HL-60/S4 (cell line): ENCODE measurements at regions not wholly inside any gene's neighbourhood (a gene's known extent, or its start where the extent isn't known, plus 50 kb on each side); places are given as distances from the start of the nearest gene placed in this dataset.
"Not testable (repeated sequence)": the region's sequence is repeated elsewhere in the genome, so short reads cannot be mapped to it uniquely, and the experiment has no call there.

ENCODE experiments used
- in situ Hi-C: fragments of 300-500 bp; cut with MboI; formaldehyde crosslinking; loops from 2 replicates; pipeline ENCODE4 v1.14.3; 2022; ENCODE audit warnings: low sequenced_read_pairs

DNA sequence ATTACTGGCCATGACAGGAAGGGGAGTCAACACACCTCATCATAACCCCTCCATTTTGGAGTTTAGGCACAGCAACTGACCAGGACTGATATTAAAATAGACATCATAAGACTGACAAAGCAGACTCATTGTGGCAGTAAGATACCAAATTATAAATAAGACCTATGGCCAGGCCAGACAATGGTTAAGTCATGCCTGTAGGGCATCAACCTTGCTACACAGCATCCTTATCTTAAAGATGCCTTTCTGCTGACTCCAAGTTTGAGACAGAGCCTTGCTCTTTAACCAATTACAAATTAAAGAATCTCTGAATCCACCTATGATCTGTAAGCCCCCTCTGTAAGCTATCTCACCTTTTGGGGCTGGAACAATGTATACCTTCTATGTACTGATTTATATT is 65.5 kb downstream of the VCX2 start:
- in situ Hi-C loops = no loop called here

DNA sequence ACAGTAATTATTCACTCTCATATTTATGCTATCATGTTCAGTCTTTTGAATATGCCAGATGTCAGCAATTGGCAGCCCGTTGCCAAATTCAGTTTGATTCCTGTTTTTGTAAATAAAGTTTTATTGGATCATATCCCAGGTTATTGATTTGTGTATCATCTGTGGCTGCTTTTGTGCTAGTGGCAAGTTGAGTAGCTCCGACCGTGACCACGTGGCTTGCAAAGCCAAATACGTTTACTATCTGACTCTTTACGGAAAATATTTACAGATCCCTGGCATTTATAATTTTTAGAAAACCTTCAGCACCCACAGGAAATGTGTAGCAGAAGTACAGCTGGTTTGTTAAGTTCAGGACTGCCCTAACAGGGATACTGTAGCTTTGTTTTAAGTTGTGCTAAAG is 67.4 kb downstream of the VCX2 start:
- in situ Hi-C loops = no loop called here

DNA sequence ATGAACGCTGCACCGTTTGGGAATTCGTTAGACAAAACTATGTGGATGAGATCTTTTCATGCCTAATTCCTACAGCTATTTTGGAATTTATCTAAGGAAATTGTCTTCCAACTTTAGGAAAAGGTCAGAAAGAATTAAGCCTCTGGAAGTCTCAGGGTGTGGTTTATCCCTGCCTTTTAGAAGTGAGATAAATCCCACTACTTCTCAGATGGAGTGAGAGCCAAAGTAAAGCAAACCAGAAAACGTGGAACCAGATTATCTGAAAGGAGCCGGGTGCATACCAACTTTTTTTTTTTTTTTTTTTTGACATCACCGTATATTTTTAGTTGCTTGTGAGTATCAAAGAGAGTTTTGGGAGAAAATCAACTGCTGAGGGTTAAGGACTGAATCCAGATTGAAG is 79.6 kb downstream of the VCX2 start:
- in situ Hi-C loops = no loop called here

DNA sequence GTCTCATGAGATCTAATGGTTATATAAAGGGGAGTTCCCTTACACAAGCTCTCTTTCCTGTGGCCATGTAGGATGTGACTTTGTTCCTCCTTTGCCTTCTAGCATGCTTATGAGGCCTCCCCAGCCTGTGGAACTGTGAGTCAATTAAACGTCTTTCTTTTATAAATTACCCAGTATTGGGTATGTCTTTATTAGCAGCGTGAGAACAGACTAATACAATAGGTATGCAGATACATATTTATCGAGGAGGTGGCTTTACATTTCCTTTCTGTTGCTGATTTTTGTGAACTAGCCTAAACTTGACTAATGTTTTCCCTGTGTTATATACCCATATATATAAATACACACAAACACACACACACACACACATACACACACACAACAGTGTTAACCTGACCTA is 80.2 kb downstream of the VCX2 start:
- in situ Hi-C loops = no loop called here

DNA sequence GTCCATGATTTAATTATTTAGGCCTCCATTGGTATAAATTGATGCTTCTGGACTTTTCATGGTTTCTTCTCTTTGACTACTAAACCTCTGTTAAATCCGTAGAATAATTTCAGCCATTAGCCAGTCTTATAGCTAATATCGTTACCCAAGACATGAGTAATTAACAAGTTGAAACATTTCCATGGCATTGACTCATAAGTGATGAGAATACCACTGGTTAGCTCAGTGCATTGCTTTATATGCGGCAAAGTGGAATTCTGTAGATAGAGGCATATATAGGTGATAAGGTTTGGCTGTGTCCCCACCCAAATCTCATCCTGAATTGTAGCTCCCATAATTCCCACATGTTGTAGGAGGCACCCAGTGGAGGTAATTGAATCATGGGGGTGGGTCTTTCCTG is 80.6 kb downstream of the VCX2 start:
- in situ Hi-C loops = no loop called here

DNA sequence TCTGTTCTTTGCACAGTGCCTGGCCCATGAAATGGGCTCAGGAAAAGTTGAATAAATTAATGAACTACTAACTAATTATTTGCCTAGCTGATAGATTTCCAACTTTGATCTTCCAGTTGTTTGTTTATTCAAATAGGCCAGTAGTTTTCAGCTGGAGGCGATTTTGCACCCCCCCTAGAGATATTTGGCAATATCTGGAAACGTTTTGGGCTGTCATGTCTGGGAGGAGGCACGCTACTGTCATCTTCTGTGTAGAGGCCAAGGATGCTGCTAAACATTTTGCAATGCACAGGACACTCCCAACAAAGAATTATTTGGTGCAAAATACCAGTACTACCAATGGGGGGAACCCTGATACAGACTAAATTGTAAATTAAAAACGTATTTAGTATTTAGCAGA is 81.9 kb downstream of the VCX2 start:
- in situ Hi-C loops = no loop called here

DNA sequence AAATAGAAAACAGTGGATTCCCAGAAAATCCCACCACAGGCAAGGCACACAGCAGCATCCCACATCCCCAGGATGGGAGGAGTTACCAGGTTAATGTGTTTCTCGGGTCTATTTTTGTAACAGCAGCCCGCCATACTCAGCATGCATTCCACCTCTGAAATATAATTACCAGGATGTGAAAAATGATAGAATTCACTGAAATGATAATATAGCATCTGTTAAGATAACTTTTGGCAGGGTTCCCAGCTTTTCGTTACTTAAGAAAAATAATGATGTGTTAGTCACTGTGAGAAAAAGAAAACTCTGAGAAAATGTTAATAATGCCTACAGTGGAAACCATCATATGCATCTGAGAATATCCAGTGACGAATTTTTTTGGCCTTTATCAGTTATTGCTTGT is 87.1 kb downstream of the VCX2 start:
- in situ Hi-C loops = no loop called here

DNA sequence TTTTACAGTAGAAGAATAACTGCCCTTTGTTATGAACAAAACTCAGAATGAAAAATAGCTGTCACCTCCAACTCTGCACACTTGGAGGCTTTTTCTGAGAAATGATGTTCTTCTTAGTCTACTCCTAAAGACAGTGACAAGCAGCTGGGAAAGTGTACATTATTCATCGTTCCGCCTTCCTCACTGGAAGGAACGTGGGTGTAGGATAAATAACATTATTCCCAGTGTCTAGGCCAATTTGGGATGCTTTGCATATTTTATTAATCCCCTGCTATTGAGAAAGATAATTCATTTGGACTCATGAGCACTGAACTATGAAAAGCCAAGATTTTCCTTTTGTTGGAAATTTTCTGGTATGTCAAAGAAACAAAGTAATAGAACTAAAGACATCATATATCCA is 87.8 kb downstream of the VCX2 start:
- in situ Hi-C loops = no loop called here

DNA sequence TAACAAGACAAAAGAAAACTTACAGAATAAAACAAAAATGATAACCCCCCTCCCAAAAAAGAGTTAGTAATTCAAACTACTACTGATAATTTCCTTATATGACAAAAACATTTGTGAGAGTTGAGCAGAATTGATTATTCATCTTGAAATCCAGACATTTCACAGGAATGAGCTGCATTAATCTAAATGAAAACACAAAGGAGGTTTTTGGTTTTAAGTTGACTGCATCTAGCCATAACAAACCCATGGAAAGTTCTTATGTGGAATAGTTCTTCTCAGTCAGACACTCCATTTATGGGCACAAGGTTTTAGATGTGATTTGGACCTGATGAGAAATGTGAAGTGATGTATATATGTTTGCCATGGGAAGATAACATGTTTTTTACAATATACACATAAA is 95.4 kb downstream of the VCX2 start:
- in situ Hi-C loops = no loop called here

DNA sequence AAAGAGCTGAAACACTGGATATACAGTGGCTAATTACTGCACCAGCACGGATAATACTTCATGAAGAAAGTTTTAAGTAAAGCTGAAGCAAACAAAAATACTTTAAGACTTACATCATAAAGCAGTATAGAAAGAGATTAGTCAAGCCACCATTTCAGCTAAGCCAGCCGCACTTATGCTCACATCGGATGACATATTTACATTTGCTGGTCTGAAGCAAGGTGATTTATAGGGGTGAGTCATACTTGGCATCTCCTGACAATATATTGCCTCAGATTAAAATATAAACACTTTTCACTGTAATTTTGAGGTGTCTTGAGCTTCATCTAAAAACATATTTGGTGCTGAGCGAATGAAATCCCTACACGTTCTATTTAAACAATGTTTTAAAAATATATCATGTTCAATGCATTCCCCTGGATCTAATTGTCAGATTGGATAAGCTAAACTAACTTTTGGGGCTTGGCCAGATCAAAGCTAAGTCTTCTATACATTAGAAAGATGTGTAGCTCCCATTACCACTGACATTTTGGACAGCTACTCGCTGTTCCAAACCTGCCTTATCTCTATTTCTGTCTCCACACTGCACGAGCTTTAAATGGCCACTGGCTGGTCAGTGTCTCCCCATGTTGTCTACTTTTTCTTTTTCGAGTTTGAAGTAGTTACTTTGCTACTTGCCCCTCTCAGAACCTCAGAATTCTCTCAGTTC is 103.2 kb downstream of the VCX2 start:
- in situ Hi-C loops = no loop called here

DNA sequence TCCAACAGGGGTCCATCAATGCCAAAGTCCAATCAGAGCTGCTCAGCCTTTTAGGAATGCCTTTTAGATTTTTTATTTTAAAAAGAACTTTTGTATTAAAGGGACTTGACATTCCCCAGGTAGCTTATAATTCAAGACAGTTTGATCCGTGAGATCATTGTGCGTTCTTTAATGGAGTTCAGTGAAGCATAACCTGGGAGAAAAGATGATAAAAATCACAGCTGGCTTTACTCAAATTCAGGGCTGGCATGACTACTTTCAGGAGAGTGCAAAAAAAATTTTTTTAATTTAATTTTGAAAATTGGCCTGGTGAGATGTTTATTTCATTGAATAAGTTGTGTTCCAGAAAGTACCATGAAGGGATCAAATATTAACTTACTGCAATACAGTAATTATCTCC is 118.2 kb downstream of the VCX2 start:
- in situ Hi-C loops = no loop called here

DNA sequence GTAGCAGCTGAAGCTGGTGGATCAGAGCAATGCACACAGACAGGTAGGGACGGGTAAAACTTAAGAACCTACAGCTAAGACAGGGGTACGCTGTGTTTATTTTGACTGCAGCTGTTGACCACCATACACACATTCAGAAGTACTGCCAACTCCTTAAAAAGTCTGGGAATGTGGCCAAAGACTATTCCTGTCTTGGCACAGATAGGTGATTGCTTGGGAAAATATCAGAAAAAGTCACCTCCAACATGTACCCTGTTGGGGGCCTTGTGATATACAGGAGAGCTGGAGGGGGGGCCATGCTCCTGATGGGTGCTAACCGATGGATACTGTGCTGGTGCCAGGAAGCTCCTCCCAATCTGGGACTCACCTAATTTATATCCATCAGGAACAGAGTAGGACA is 121.2 kb downstream of the VCX2 start:
- in situ Hi-C loops = no loop called here

DNA sequence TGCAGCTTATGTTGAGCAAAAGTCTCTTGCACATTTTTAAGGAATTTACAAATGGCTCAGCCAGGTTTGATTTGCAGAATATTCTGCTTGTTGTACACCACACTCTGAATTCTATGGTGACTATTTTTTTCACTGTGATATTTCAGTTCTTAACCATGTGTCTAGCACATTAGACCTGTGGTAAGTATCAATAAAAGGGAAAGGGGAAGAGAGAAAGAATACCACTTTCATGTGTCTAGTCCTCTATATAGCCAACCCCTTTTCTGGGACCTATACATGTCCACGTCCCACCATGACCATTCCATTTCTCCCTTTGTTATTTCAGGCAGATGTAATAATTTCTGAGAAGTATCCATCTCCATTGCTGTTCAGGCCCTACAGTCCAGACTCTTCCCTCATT is 121.3 kb upstream of the PNPLA4 start:
- in situ Hi-C loops = no loop called here

DNA sequence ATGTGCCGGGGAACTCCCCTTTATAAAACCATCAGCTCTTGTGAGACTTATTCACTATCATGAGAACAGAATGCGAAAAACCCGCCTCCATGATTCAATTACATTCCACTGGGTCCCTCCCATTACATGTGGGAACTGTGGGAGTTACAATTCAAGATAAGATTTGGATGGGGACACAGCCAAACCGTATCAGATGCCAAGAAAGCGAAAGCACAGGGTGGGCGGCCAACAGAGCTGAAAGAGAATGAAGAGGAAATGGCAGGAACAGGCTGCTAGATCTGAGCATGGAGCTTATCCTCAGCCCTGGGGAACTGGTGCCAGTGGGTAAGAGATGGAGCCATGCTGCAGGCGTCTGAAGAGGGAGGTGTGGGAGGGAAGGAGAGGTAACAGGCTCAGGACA is 117.7 kb upstream of the PNPLA4 start:
- in situ Hi-C loops = no loop called here

DNA sequence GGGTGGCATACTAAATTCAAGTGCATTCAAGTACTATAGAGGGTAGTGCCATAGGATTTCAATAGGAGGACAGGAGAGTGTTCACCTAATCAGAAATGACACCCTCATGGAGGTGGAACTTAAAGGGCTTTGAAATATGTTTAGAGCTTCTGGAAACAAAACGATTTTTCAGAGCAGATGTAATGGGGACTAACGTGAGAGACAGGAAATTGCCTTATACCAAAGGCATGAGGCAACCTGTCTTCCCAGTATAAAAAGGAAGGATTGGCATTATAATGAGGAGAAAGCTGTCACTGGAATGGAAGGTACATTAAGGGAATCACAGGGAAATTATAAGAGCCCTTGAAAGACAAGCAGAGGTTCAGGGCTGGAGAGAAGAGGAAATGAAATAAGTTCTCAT is 116.3 kb upstream of the PNPLA4 start:
- in situ Hi-C loops = no loop called here

DNA sequence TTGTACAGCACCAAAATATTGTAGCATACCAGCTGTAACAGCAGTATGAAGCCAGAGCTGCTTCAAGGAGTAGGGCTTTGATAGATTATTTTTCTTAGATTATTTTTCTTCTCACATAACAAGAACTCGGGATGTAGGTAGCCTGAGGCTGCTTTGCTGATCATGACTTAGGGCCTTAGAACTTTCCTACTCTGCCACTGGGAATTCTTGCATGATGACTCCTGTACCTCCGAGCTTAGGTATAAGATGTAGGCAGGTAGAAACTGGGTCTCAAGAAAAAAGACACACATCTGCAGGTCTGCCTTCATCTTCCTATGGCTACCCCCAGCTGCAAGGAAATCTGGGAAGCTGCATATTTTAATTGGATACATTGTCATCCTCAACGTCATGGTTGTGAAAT is 115.9 kb upstream of the PNPLA4 start:
- in situ Hi-C loops = no loop called here

DNA sequence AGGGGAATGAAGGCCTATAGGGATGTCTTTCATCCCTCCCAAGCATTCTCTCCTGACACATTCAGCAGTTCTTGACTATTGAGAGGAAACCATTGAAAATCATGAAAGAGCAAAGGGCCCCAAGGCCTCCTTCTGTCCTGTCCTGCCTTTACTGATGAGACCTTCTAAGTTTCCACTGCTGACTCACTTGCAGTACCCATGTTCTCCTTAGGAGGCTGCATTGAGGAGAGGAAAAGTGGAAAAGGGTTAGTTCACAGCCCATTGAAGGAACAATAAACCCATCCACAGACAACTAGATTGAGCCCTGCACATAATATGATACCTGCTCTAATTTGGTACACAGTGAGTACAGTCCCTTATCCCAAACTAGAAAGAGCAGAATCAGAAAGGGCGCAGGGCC is 115.1 kb upstream of the PNPLA4 start:
- in situ Hi-C loops = no loop called here

DNA sequence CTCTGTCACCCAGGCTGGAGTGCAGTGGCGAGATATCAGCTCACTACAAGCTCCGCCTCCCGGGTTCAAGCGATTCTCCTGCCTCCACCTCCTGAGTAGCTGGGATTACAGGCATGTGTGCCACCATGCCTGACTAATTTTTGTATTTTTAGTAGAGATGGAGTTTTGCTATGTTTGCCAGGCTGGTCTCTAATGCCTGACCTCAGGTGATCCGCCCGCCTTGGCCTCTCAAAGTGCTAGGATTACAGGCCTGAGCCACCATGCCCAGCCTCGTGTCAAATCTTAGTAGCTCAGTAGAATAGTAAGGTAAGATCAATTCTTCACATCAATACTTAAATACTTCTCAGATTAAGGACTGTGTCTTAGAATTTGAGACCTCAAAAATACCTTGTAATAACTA is 112.5 kb upstream of the PNPLA4 start:
- in situ Hi-C loops = not testable (repeated sequence)

DNA sequence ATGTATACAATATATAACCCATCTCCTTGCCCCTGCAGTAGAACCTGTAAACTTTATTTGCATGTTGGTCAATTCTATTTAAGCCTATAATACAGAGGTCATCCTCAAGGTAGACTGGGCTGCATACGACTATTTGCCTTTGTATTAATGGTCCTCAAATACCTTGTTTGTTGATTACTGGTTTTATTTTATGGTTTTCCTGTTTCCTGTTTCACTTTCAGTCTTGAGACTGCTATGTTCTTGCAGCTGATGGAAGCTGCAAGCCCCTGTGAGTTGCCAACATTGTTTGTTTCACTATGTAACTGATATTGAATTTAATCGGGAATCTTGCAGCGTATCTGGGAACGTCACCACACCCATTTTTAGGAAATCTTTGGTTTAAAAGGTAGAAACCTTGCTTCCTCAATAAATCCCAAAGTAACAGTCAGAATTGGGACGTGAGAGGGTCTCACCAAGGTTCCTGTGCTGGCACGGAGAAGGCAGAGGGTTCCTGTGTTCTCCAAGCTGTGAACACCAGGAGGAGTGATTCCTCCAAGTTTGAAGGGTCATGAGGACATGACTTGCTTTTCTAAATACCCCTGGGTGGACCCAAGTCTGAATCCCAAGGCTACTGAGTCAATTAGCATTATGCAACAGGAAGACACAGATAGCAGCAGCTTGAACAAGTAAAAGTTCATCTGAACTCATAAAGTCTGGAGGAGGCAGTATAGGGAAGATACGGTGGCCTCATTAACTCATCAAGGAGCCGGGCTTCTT is 110.6 kb upstream of the PNPLA4 start:
- in situ Hi-C loops = no loop called here

DNA sequence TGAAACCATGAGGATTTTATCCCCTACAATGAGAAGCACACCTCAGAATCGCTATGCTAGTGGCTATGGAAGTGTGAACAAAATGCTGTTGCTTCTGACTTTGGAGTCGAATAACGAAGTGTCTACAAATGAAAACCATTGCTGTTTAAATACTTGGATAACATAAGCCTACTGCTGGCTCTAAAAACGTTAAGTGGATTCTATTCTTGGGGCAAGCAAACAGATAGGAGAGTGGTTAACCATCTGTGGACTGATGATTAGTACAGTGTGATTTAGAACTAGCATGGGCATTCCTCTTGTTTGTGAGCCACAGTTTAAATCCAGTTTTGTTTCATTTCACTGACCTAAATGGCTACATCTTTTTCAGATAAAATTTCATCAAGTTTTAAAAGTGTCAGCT is 109.7 kb upstream of the PNPLA4 start:
- in situ Hi-C loops = no loop called here

DNA sequence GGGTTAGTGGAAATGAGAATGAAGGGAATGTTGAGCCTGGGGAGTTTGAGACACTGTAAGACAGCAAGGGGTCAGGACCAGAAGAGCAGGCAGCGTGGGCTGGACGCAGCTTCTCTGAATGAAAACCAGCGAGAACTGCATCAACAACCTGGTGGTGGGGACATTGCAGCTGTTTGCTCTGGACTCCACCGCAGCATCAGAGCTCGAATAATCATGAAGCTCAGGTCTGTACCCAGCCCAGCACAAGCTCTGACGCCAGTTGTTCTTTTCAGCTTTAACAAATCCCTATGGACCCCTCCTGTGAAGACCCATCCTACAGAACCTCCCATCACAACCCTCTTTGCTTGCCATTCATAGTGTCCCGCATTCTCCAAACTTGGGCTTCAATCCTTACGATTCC is 106.8 kb upstream of the PNPLA4 start:
- in situ Hi-C loops = no loop called here

DNA sequence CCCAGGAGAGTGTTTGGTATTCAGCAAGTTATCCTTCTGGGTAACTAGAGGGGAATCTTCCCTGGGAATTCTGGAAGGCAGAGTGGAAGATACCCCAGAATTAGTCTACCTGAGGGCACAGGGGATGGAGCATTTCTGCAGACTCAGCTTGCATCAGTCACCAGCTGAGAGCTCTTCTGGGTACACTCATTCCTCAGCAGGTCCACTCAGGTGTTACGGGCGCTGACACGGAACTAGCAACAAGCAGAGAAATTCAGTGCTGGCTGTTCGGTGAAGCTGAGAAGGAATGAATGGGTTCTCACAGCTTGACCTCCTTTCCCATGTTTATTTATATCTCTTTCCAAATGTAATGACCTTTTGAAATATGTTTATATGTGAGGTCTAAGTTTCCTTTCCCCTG is 106.0 kb upstream of the PNPLA4 start:
- in situ Hi-C loops = no loop called here

DNA sequence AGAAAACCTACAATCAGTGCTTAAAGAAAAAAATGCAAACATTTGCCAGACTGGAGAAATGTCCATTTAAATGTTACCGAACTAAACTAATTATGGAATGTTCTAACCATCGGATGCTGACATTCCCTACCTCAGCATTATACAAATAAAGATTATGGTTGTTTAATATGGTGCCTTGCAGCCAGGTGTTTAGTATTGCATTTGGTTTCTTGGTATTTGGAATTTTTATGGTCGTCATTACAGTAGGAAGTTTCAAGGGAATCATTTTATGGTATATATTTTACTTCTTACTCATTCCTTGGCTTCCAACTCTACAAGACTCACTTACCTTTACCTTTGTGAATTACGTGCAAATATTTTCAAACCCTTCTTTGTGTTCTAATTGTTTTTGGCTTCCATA is 103.1 kb upstream of the PNPLA4 start:
- in situ Hi-C loops = no loop called here
